ENCODE measurements at regions not wholly inside any gene's neighbourhood (a gene's known extent, or its start where the extent isn't known, plus 50 kb on each side); places are given as distances from the start of the nearest gene placed in this dataset.
A peak's percentile ranks its signal among the peaks of the same experiment; 100 is the strongest.

DNA sequence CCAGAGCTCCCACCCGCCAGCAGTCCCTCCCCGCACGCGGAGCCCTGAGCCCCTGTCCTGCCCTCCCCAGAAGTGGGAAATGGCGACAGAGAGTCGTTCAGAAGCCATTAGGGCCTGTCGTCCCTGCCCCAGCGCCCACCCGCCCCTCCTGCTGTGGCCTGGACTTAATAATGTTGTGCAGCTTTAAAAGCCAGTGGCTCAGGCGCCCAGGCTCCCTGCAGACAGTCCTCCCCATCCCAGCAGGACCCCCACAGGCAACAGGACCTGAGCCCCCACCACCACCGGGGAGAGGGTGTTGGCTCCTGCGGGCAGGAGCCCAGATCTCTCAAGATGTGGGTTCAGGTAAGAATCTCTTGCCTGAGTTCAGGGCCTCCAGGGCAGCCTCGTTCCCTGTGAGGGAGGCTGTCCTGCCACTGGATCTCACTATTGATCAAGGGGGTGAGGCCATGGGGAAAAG lies 125.3 kb upstream of the RUNX3 start:
- DNase-seq = no peak

- no peak for DNase-seq
Measured at GRCh38 chr1:25054526-25055323, 124.6 kb upstream of the RUNX3 start.

DNA sequence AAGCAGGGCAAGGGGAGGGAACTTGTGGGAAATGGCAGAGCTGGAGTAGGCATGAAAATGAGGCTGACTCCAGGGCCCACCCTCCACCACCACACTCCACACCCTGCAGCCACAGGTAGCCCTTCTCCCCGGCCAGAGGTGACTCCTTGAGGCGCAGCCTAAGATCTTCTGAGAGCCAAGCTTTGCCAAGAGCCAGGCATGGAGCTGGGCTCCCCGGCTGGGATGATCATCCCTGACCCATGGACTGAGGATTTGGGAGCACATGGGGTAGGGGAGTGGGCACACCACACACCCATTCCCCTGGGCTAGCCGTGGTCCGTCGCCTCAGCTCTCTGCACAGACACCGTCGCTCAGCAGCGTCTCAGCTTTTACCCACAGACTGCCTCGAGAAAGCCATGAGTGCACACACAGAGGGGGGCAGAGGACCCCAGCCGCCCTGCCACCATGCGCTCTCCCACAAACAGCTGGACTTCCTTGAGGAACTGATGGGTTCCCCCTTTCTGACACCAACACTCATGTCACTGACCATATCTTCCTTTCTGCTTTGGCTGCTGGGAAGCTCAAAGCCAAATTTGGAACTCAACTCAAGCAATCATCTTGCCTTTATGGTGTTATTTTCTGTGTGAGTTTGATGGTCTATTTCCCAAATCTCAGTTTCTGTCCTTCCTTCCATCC lies 123.6 kb upstream of the RUNX3 start:
- no peak for DNase-seq

GRCh38 chr1:25051906-25052305 lies 121.8 kb upstream of the RUNX3 start:
- DNase-seq = no peak

DNA sequence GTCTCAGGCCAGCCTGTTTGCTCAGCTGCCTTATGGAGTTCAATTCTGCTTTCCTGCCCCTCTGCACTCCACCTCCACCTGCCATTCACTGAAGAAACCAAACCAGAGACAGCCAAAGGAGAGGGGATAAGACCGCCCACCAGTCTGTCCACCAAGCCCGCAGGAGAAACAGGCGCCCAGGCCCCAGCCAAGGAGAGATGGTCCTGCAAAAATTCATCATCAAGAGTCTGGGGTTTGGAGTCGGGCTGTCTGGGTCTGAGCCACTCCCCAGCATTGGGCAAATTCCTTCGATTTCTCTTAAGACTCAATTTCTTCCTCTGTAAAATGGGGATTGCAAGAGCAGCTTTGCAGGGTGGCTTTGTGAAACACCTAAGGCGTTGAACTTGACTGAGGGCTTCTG lies 121.4 kb upstream of the RUNX3 start:
- DNase-seq = no peak

- no peak for DNase-seq
Measured at GRCh38 chr1:25050165-25050564, 120.1 kb upstream of the RUNX3 start.

DNA sequence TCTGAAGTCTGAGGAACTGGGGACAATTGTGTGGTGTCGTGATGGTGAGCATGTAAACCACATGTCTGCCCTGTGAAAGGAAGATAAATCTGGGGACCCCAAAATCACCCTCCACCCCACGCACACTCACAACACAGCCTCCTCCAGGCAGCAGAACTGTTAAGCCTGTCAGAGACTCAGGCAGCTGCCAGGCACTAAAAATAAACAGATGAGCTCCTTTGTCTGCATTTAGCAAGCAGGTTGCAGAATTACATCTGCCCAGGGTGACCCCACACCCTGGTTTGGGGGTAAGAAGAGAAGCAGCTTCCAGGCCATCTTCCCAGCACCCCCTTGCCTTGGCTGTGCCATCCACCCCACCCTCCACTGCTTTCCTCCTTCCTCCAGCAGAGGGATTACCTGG lies 119.1 kb upstream of the RUNX3 start:
- no peak for DNase-seq

DNA sequence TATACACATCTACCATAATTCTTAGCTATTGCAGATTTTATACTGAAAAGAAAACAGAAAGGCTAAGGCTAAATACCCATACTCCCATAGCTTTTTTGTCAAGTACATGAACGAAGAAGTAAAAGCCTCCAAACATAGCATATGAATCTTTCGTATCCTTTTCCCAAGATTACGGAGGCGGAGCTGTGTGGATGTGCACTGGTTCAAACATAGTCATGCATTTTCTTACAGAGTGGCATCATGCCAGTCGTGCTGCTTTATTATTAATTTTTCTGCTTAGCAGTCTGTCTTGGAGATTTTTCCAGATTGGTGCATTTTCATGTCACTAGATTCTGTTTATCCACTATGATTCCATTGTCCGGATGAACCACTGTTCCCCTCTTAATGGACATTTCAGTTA lies 118.7 kb upstream of the RUNX3 start:
- no peak for DNase-seq

- no peak for DNase-seq
Measured at GRCh38 chr1:25047506-25048240, 117.6 kb upstream of the RUNX3 start.

DNA sequence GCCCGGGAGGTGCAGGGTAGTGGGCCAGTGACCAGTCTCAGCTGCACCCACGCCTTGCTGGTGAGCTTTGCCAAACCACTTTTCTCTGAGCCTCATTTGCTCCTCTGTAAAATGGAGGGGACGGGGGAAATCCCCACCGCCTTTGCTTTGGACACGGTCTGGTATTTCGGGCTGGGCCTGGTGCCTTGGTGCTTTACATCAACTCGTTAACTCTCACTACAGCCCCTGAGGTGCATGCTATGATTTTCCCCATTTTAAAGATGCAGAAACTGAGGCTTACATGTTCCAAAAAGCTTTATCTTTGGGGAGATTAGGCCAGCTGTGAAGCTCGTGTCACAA lies 116.1 kb upstream of the RUNX3 start:
- no peak for DNase-seq

DNA sequence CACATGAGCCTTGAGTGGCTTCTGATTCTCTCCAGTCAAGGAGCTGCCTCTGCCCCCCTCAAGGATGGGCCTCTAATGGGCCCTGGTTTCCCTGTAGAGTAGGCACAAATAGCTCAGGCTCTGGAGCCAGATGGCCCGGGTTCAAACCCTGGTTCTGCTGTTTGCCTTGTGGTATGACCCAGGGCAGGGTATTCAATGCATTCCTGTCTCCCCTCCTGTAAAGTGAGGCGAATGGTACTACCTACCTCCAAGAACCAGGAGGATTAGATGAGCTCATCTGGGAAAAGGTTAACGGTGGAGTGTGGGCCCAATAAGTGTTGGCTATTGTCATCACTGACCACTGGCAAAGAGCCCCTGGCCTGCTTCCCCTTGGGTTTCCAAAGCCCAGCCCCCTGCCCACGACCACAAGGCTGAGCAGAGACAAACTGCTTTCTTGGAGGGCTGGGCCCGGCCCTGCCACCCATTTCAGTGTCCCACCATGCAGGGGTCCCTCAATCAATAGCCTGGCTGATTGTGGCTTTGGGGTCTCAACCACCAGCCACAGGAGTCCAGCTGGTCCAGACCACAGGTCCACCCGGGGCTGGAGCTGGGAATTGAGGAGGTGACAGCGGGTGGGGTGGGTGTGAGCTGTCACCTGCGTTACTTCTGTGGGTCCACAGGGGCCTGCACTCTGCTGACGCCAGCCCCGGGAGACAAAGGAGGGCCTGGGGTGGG lies 115.6 kb upstream of the RUNX3 start:
- no peak for DNase-seq

- DNase-seq = no peak
Measured at GRCh38 chr1:25043228-25043580, 113.1 kb upstream of the RUNX3 start.

DNA sequence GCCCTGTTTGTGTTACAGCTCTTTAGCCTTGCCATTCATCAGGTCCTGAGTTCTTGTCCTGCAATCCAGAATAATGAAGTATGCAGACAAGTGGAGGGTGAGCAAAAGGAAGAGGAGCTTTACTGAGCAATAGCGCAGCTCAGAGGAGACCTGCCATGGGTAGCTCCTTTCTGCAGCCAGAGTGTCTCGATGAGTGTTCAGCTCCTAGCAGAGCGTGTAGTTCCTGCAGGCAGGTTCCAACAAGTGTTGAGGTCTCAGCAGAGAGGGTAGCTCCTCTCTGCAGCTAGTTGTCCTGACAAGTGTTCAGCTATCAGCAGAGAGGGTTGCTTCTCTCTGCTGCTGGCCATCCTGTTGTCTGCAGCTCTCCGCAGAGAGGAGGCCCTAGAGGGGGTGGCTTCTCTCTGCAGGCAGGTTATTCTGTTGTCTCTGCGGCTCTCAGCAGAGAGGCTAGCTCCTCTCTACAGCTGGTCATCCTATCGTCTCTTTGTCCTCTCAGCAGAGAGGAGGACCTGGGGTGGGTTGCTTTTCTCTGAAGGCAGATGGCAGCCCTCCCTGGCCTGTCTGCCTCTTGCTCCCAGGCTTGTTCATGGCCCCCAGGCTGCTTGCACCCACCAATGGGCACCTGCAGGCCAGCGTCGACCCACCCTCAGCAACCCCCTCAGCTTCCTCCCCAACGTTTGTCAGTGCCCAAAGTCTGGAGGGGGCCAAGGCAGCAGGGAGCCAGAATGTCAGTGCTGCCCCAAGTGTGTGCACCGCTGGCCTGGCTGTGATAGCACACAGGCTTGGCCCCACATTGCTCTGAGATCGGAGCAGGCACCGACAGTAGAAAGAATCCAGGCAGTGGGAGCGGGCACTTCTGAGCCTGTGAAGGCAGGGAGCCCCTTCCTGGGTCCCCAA lies 112.5 kb upstream of the RUNX3 start:
- DNase-seq = no peak

DNA sequence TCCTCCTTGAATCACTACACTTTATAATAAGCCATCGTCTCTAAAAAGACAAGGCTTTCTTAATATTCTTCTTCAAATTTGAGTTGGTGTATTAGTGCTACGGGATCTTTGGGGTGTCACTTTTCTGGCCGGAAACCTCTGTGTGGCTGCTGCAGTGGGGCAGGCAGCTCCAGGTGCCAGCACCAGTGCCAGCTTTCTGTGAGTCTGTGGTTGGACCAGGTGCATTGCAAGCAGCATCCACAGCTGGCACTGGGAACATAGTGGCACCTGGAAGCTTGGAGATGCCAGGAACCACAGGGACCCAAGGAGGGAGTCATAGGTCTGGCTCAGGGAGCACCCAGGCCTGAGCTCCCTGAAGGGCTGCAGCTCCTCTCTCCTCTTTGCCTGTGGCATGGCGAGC lies 111.8 kb upstream of the RUNX3 start:
- no peak for DNase-seq

DNA sequence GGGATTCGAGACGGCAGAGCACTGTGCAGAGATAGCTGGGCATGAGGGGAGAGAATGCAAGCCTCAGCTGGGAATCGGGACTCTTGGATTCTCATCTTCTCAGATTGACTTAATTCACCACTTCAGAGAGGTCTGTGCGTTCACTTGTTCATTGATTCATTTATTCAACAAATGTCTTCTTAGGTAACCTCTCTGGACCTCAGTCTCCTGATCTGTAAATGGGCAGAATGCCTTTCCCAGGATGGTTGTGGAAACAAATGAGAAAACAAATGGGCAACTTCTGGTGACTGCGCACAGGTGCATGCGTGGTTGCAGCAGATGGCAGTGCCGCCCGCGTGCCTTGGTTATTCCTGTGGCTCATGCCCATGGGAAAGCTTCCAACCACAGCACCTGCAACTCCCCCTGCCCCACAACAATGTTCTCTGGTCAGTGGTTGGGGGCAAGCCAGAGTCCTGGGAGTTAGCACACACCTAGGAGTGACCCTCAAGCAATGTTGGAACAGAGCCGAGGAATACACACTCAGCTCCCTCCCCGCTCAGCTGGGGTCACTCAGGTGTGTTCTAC lies 110.1 kb upstream of the RUNX3 start:
- no peak for DNase-seq

DNA sequence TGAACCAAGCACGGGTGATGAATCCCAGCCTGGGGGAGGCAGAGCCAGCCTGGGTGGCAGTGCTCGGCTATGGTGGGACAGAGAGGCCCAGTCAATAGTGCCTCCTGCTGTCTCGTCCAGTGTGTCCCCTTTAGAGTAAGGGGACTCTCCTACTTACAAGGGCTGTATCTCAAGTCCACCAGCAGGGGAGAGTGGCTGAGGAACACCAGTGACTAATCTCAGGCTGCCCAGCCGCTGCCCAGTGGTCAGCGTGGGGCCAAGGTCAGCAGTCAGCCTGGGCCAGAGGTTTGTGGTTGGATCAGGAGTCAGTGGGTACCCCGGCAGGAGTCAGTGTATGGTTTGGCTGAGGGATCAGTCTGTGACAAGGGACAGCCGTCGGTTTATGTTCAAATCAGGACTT lies 109.2 kb upstream of the RUNX3 start:
- DNase-seq = peak in 1 of 2 experiments; percentile 7

DNA sequence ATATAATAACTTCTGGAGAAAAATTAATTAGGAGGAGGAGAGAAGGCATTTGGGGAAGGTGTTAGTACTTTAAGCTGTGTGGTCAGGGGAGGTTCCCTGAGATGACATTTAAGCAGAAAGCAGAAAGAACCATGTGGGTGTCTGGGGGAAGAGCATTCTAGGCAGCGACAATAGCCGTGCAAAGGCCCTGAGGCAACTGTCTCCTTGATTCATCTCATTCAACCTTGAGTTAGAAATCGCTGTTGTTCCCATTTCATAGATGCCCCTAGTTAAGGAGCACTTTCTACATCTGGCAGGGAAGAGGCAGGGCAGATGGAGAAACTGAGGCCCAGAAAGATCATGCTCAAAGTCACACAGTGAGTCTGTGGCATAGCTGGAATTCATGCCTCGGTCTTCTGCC lies 108.6 kb upstream of the RUNX3 start:
- no peak for DNase-seq

- peak; percentile 64 to 67 for DNase-seq
Measured at GRCh38 chr1:25037174-25038074, 107.3 kb upstream of the RUNX3 start.

- no peak for DNase-seq
Measured at GRCh38 chr1:25036117-25036546, 106.1 kb upstream of the RUNX3 start.

- no peak for DNase-seq
Measured at GRCh38 chr1:25035523-25036116, 105.5 kb upstream of the RUNX3 start.
